GM19351 (cell line): ENCODE measurements at regions not wholly inside any gene's neighbourhood (a gene's known extent, or its start where the extent isn't known, plus 50 kb on each side); places are given as distances from the start of the nearest gene placed in this dataset.

Experiments
- ATAC-seq: cut with Tn5 transposase; IDR thresholded peaks from one replicate; pipeline ENCODE4 v1.9.1; 2021; ENCODE audit warnings: mild to moderate bottlenecking, moderate library complexity; ENCODE audit not compliant: unreplicated experiment

- ATAC-seq: no peak
Observed at GRCh38 chr3:106371971-106372805, 503.4 kb upstream of the CBLB start.

GRCh38 chr3:106372806-106373190, 504.0 kb upstream of the CBLB start:
- ATAC-seq: no peak

GRCh38 chr3:106376016-106376570, 507.3 kb upstream of the CBLB start:
- no peak for ATAC-seq

- no peak for ATAC-seq
Observed at GRCh38 chr3:106379251-106379750, 510.5 kb upstream of the CBLB start.

- ATAC-seq: no peak
Observed at GRCh38 chr3:106380232-106380631, 511.4 kb upstream of the CBLB start.

GRCh38 chr3:106381286-106381938, 512.6 kb upstream of the CBLB start:
- no peak for ATAC-seq

- no peak for ATAC-seq
Observed at GRCh38 chr3:106381939-106382335, 513.1 kb upstream of the CBLB start.

- no peak for ATAC-seq
Observed at GRCh38 chr3:106386050-106386449, 517.2 kb upstream of the CBLB start.

GRCh38 chr3:106392915-106393314, 524.1 kb upstream of the CBLB start:
- ATAC-seq: no peak

- no peak for ATAC-seq
Observed at GRCh38 chr3:106397006-106397405, 528.2 kb upstream of the CBLB start.

- no peak for ATAC-seq
Observed at GRCh38 chr3:106398891-106399600, 530.2 kb upstream of the CBLB start.

- no peak for ATAC-seq
Observed at GRCh38 chr3:106399761-106400160, 530.9 kb upstream of the CBLB start.

GRCh38 chr3:106401666-106402490, 533.1 kb upstream of the CBLB start:
- no peak for ATAC-seq

- ATAC-seq: no peak
Observed at GRCh38 chr3:106403371-106404145, 534.7 kb upstream of the CBLB start.

- no peak for ATAC-seq
Observed at GRCh38 chr3:106413683-106414082, 544.9 kb upstream of the CBLB start.

- ATAC-seq: no peak
Observed at GRCh38 chr3:106420628-106421027, 551.8 kb upstream of the CBLB start.

GRCh38 chr3:106421426-106421825, 552.6 kb upstream of the CBLB start:
- no peak for ATAC-seq

- ATAC-seq: no peak
Observed at GRCh38 chr3:106421909-106422308, 553.1 kb upstream of the CBLB start.

- peak; percentile 63 for ATAC-seq
Observed at GRCh38 chr3:106423321-106424225, 554.8 kb upstream of the CBLB start.
